ENCODE measurements at regions not wholly inside any gene's neighbourhood (a gene's known extent, or its start where the extent isn't known, plus 50 kb on each side); places are given as distances from the start of the nearest gene placed in this dataset.

- no peak for DNase-seq (ENCODE audit: low read depth, low spot score)
- CTCF ChIA-PET, result interaction anchor here (0.9 to 1.0 kb wide), 2 partner anchors 10 to 23 kb away, joined by 3 to 4 read pairs; no protein-coding TSS in a partner anchor
- POLR2A ChIA-PET, result no interaction called here
- TF ChIP-seq CTCF (IDR thresholded peaks at IDR 0.05; ENCODE audit: insufficient read depth, low read length, missing control alignments), result no peak
- H3K4me3 ChIP-seq (ENCODE audit: low read depth, low read length), result no peak overlapping the region
Measured at GRCh38 chr12:19922717-19923116, 445.6 kb upstream of the PDE3A start.

- DNase-seq (ENCODE audit: low read depth, low spot score), result no peak
- CTCF ChIA-PET, result interaction anchor here (1.5 kb wide), 1 partner anchor 8 kb away, joined by 9 read pairs; no protein-coding TSS in a partner anchor
- H3K4me3 ChIP-seq (ENCODE audit: low read depth, low read length), result no peak overlapping the region
- no peak for TF ChIP-seq CTCF (IDR thresholded peaks at IDR 0.05; ENCODE audit: insufficient read depth, low read length, missing control alignments)
- POLR2A ChIA-PET, result no interaction called here
Measured at GRCh38 chr12:19924360-19924759, 444.0 kb upstream of the PDE3A start.

- POLR2A ChIA-PET, result no interaction called here
- TF ChIP-seq CTCF (IDR thresholded peaks at IDR 0.05; ENCODE audit: insufficient read depth, low read length, missing control alignments), result no peak
- no peak overlapping the region for H3K4me3 ChIP-seq (ENCODE audit: low read depth, low read length)
- CTCF ChIA-PET, result interaction anchor here (0.8 to 1.5 kb wide), 2 partner anchors 9 to 10 kb away, joined by 3 to 9 read pairs; no protein-coding TSS in a partner anchor
- DNase-seq (ENCODE audit: low read depth, low spot score), result no peak
Measured at GRCh38 chr12:19925841-19926240, 442.5 kb upstream of the PDE3A start.

- POLR2A ChIA-PET, result no interaction called here
Measured at GRCh38 chr12:19926266-19926665, 442.1 kb upstream of the PDE3A start.

GRCh38 chr12:19927661-19928060, 440.7 kb upstream of the PDE3A start:
- DNase-seq (ENCODE audit: low read depth, low spot score), result no peak
- no peak for TF ChIP-seq CTCF (IDR thresholded peaks at IDR 0.05; ENCODE audit: insufficient read depth, low read length, missing control alignments)
- ChIA-PET POLR2A (no interaction called here), CTCF (interaction anchor here (1.2 kb wide), 1 partner anchor 12 kb away, joined by 3 read pairs; no protein-coding TSS in a partner anchor)
- H3K4me3 ChIP-seq (ENCODE audit: low read depth, low read length), result no peak overlapping the region

More at GRCh38 chr12:19926266-19926665, 442.1 kb upstream of the PDE3A start:
- no peak for TF ChIP-seq CTCF (IDR thresholded peaks at IDR 0.05; ENCODE audit: insufficient read depth, low read length, missing control alignments)
- no peak overlapping the region for H3K4me3 ChIP-seq (ENCODE audit: low read depth, low read length)
- no peak for DNase-seq (ENCODE audit: low read depth, low spot score)
- CTCF ChIA-PET, result no interaction called here

GRCh38 chr12:19932413-19932812, 435.9 kb upstream of the PDE3A start:
- DNase-seq (ENCODE audit: low read depth, low spot score), result no peak
- CTCF ChIA-PET, result interaction anchor here (1.0 to 2.6 kb wide), 3 partner anchors 10 to 20 kb away, joined by 3 to 10 read pairs (median 3); no protein-coding TSS in a partner anchor

More at GRCh38 chr12:19932413-19932812, 435.9 kb upstream of the PDE3A start:
- H3K4me3 ChIP-seq (ENCODE audit: low read depth, low read length), result no peak overlapping the region
- no peak for TF ChIP-seq CTCF (IDR thresholded peaks at IDR 0.05; ENCODE audit: insufficient read depth, low read length, missing control alignments)
- POLR2A ChIA-PET, result no interaction called here
